Panc1 (cell line): ENCODE measurements at regions not wholly inside any gene's neighbourhood (a gene's known extent, or its start where the extent isn't known, plus 50 kb on each side); places are given as distances from the start of the nearest gene placed in this dataset.

Experiments
- ATAC-seq: fragments of 200-7000 bp; cut with Tn5 transposase; 2 replicates; pipeline ENCODE4 v1.9.1; 2020; ENCODE audit warnings: mild to moderate bottlenecking, moderate library complexity
- BruUV-seq: library from RNA; stranded (reverse); fragments of 400-500 nt; replicated peaks from 2 replicates; lab custom pipeline; 2021; lab: Mats Ljungman, UMichigan
- CTCF ChIA-PET: fragments of 300-600 bp; sonication (Branson Sonifier 250); formaldehyde crosslinking; loops from one replicate; lab custom pipeline; 2022; ENCODE audit warnings: antibody characterized with exemption; lab: Charles Lee
- POLR2A ChIA-PET: fragments of 300-600 bp; sonication (Branson Sonifier 250); formaldehyde crosslinking; loops from one replicate; lab custom pipeline; 2022; ENCODE audit warnings: antibody characterized with exemption; lab: Charles Lee
- DNase-seq: peaks from one replicate; pipeline ENCODE4 v3.0.0-alpha.2; 2010; ENCODE audit warnings: low read depth, low spot score
- H3K27ac ChIP-seq: 2 replicates; pipeline ENCODE4 v1.5.1; 2011; ENCODE audit warnings: mild to moderate bottlenecking, low read length, inconsistent platforms
- H3K27me3 ChIP-seq: fragments of 200-500 bp; sonication (Bioruptor generic); 2 replicates; pipeline ENCODE4 v1.6.0; 2014; ENCODE audit warnings: low read length, inconsistent platforms; ENCODE audit not compliant: control insufficient read depth, insufficient read depth
- H3K36me3 ChIP-seq: fragments of 200-500 bp; sonication (Bioruptor generic); 2 replicates; pipeline ENCODE4 v1.5.1; 2014; ENCODE audit warnings: inconsistent platforms, mild to moderate bottlenecking, low read length, moderate library complexity; ENCODE audit not compliant: control insufficient read depth, insufficient read depth
- H3K4me1 ChIP-seq: 2 replicates; pipeline ENCODE4 v1.5.1; 2011; ENCODE audit warnings: inconsistent platforms, mild to moderate bottlenecking, low read length, moderate library complexity; ENCODE audit not compliant: control insufficient read depth, insufficient read depth
- H3K4me3 ChIP-seq, 2 experiments: 2 replicates each; pipeline ENCODE4 v1.5.1; 2011 to 2012; ENCODE audit warnings: low read depth in 2 of 2, low read length in 2 of 2, mild to moderate bottlenecking in 2 of 2, inconsistent platforms in 1 of 2, moderate library complexity in 1 of 2
- H3K9me3 ChIP-seq: fragments of 200-500 bp; sonication (Bioruptor generic); 2 replicates; pipeline ENCODE4 v1.5.1; 2014; ENCODE audit warnings: low read depth, mild to moderate bottlenecking, inconsistent platforms, low read length, moderate library complexity; ENCODE audit not compliant: control insufficient read depth, insufficient read depth
- POLR2AphosphoS5 ChIP-seq: IDR thresholded peaks from 2 replicates; pipeline ENCODE4 v1.6.1; 2012; ENCODE audit warnings: mild to moderate bottlenecking, low read depth, low read length, moderate library complexity
- SIN3A ChIP-seq: IDR thresholded peaks from 2 replicates; pipeline ENCODE4 v1.6.1; 2012; ENCODE audit warnings: low read depth, mild to moderate bottlenecking, low read length, moderate library complexity, borderline replicate concordance; ENCODE audit not compliant: insufficient read depth
- TCF7L2 ChIP-seq: IDR thresholded peaks from 2 replicates; pipeline ENCODE4 v1.6.1; 2011; ENCODE audit warnings: mild to moderate bottlenecking, low read depth, low read length, inconsistent platforms
- in situ Hi-C: cut with HindIII; loops from 2 replicates; pipeline ENCODE4 v1.10.0; 2016; ENCODE audit warnings: low sequenced_read_pairs, low pct_unique_long_range_greater_than_20kb
- intact Hi-C: fragments of 100-400 bp; cut with micrococcal nuclease; formaldehyde crosslinking; loops from one replicate; pipeline ENCODE4 v1.10.0; 2022; ENCODE audit not compliant: unreplicated experiment
- TF ChIP-seq, protein P1 (sequence below), 2 experiments: IDR thresholded peaks; 2 replicates each; pipeline ENCODE4 v1.6.1; 2011 to 2012; ENCODE audit warnings: low read depth in 2 of 2, control low read depth in 1 of 2, low read length in 1 of 2, mild to moderate bottlenecking in 1 of 2, moderate library complexity in 1 of 2; ENCODE audit not compliant: insufficient read depth in 1 of 2
- TF ChIP-seq, protein P2 (sequence below): fragments of 450-650 bp; IDR thresholded peaks from 2 replicates; pipeline ENCODE4 v1.5.1; 2017; ENCODE audit warnings: mild to moderate bottlenecking

DNA sequence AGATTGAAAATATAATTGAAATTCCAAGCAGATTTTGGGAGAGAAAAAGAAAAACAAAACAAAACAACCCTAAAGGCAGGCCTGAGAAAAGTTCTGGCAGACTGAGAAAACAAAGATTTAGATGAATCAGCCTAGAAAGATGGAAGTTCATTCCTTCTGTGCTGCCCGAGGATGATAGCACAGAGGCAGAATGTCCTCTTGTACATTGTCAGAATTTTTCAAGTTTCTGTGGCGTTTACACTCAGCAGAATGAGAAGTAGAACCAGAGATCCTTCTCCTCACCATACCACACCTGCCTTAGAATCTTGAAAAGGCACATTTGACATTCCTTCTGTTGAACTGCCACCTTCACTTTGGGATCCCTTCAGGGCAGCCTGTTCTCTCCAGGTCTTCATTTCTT is 62.5 kb upstream of the IZUMO1R start:
- H3K36me3 ChIP-seq, result no peaks in the 10 kb centered on the region
- TF ChIP-seq POLR2AphosphoS5, result no peak
- TF ChIP-seq, protein P1, sequence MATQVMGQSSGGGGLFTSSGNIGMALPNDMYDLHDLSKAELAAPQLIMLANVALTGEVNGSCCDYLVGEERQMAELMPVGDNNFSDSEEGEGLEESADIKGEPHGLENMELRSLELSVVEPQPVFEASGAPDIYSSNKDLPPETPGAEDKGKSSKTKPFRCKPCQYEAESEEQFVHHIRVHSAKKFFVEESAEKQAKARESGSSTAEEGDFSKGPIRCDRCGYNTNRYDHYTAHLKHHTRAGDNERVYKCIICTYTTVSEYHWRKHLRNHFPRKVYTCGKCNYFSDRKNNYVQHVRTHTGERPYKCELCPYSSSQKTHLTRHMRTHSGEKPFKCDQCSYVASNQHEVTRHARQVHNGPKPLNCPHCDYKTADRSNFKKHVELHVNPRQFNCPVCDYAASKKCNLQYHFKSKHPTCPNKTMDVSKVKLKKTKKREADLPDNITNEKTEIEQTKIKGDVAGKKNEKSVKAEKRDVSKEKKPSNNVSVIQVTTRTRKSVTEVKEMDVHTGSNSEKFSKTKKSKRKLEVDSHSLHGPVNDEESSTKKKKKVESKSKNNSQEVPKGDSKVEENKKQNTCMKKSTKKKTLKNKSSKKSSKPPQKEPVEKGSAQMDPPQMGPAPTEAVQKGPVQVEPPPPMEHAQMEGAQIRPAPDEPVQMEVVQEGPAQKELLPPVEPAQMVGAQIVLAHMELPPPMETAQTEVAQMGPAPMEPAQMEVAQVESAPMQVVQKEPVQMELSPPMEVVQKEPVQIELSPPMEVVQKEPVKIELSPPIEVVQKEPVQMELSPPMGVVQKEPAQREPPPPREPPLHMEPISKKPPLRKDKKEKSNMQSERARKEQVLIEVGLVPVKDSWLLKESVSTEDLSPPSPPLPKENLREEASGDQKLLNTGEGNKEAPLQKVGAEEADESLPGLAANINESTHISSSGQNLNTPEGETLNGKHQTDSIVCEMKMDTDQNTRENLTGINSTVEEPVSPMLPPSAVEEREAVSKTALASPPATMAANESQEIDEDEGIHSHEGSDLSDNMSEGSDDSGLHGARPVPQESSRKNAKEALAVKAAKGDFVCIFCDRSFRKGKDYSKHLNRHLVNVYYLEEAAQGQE (IDR thresholded peaks at IDR 0.05; ENCODE audit: insufficient read depth in 1 of 2, low read depth in 2 of 2, low read length in 1 of 2), result no peak
- no peak for TF ChIP-seq TCF7L2
- TF ChIP-seq, protein P2, sequence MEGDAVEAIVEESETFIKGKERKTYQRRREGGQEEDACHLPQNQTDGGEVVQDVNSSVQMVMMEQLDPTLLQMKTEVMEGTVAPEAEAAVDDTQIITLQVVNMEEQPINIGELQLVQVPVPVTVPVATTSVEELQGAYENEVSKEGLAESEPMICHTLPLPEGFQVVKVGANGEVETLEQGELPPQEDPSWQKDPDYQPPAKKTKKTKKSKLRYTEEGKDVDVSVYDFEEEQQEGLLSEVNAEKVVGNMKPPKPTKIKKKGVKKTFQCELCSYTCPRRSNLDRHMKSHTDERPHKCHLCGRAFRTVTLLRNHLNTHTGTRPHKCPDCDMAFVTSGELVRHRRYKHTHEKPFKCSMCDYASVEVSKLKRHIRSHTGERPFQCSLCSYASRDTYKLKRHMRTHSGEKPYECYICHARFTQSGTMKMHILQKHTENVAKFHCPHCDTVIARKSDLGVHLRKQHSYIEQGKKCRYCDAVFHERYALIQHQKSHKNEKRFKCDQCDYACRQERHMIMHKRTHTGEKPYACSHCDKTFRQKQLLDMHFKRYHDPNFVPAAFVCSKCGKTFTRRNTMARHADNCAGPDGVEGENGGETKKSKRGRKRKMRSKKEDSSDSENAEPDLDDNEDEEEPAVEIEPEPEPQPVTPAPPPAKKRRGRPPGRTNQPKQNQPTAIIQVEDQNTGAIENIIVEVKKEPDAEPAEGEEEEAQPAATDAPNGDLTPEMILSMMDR, result no peak
- no peak for TF ChIP-seq SIN3A
- in situ Hi-C loops, result no loop called here
- DNase-seq, result no peak
- BruUV-seq, result no TSS peak
- H3K4me3 ChIP-seq, result no peak overlapping the region
- H3K9me3 ChIP-seq, result no peaks in the 10 kb centered on the region
- intact Hi-C loops, result no loop called here
- ChIA-PET POLR2A (no interaction called here), CTCF (no interaction called here)
- ATAC-seq, result no peak
- no peak overlapping the region for H3K27ac ChIP-seq
- H3K4me1 ChIP-seq, result no peaks in the 10 kb centered on the region
- no peaks in the 10 kb centered on the region; the same call in 1 of the 2 replicates for H3K27me3 ChIP-seq

DNA sequence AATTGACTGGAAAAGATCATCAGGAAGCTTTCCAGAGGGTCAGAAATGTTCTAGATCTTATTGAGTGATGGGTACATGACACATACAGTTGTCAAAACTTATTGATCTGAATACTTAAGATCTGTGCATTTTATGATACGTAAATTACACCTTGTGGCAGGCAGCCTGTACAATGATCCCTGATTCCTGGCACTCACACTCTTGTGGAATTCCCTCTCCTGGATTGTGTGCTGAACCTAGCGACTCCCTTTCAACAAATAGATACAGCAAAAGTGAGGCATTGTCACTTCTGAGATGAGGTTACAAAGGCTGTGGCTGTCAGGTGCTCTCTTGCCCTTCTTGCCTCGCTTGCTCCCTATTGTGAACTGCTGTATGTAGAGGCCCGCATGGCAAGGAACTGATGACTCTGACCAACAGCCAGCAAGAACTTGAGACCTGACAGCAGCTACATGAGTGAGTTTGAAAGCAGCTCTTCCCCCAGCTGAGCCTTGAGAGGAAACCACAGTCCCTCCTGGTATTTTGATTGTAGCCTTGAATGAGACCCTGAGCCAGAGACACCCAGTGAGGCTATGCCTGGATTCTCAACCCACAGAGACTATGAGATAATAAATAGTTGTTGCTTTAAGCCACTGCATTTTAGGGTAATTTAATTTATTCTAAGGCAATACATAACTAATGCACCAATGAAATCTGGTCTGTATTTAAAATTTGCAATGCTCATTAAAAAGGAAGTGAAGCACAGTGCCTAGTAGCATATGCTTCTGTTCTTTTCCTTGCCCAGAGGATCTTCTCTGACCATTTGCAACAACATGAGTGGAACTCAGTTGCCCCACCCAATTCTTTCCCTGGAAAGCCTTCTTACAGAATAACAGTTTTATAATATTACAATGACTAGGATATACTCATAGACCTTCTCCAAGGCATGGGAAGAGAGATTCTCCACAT is 60.5 kb upstream of the IZUMO1R start:
- Histone ChIP-seq H3K36me3 (no peaks in the 10 kb centered on the region), H3K4me1 (no peaks in the 10 kb centered on the region), H3K27ac (no peak overlapping the region), H3K9me3 (no peaks in the 10 kb centered on the region), H3K4me3 (no peak overlapping the region), H3K27me3 (no peaks in the 10 kb centered on the region; the same call in 1 of the 2 replicates)
- TF ChIP-seq, protein P1 (IDR thresholded peaks at IDR 0.05; ENCODE audit: insufficient read depth in 1 of 2, low read depth in 2 of 2, low read length in 1 of 2), result no peak
- TF ChIP-seq POLR2AphosphoS5, result no peak
- no peak for TF ChIP-seq TCF7L2
- TF ChIP-seq, protein P2, result no peak
- TF ChIP-seq SIN3A, result no peak
- intact Hi-C loops, result no loop called here
- DNase-seq (no peak), ATAC-seq (no peak)
- ChIA-PET CTCF (interaction anchor here (0.6 kb wide), 2 partner anchors 18 to 349 kb away, joined by 3 read pairs; no protein-coding TSS in a partner anchor), POLR2A (no interaction called here)
- in situ Hi-C loops, result no loop called here
- BruUV-seq, result no TSS peak
